ENCODE measurements at regions not wholly inside any gene's neighbourhood (a gene's known extent, or its start where the extent isn't known, plus 50 kb on each side); places are given as distances from the start of the nearest gene placed in this dataset.

DNA sequence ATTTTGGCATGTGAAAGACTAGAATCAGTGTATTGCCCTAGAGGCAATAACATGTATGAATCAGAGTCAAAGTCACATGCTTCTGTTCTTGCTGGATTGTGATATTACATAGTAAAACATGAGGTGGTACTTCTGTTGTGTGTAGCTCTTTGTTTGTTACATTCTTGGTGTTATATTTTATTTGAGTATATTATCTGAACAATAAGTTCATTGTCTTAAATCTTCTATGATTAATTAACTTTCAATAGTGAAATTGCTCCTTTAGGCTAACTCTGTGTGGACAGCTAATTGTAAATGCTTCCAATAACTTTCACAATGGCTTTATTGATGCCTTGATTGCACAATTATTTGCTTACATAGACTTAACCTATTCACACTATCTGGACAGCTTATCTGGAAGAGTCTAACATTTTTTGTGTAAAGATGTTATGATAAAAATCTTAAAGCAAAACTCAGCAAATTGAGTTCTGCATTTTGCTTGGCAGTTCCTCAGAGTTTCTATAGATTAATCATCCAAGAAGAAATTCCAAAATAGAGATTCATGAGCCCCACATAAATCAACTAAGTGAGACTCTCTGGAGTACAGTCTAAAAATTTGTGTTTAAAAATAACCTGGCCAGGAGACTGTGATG, 239.6 kb upstream of the TUSC1 start:
- ATAC-seq (no peak), DNase-seq (no peak)
- Mint-ChIP-seq H3K27me3 (ENCODE audit: low read depth) (no peaks in the 10 kb centered on the region), H3K9me3 (peaks cover 5% of the 10 kb centered on the region), H3K36me3 (ENCODE audit: insufficient read depth) (no peaks in the 10 kb centered on the region), H3K4me3 (no peak overlapping the region), H3K4me1 (ENCODE audit: low read depth) (no peaks in the 10 kb centered on the region)

DNA sequence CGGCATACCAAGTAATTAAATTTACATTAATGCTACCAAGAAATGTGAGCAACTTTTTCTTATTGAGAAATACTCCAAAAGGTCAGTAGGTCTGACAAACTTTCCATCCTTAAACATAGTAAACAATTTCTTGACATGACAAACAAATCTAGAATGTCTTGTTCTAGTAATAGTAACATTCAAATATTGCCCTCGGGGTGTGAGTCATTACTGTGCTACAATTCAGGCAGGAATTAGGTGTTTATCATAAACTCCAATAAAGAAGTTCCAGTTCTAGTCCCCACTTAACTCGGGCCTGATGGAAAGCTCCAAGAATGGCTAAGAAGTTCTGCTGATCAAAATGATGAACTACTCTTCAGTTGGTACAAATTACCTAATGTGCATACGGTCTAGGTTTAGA, 235.6 kb upstream of the TUSC1 start:
- Mint-ChIP-seq H3K4me3 (no peak overlapping the region), H3K27me3 (ENCODE audit: low read depth) (no peaks in the 10 kb centered on the region), H3K4me1 (ENCODE audit: low read depth) (no peaks in the 10 kb centered on the region), H3K9me3 (peaks cover 12% of the 10 kb centered on the region), H3K36me3 (ENCODE audit: insufficient read depth) (no peaks in the 10 kb centered on the region)
- no peak for ATAC-seq
- no peak for DNase-seq

DNA sequence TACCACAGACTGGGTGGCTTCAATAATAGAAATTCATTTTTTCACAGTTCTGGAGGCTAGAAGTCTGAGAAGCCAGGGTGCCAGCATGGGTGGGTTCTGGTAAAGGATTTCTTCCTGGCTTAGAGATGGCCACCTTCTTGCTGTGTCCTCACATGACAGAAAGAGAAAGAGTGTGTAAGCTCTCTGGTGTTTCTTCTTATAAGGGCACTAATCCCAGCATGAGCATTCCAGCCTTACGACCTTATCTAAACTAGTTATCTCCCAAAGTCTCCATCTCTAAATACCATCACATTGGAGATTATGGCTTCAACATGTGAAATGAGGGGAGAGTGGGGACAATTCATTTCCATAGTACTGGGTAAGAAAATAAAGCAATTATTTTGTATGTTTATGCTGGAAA, 226.5 kb upstream of the TUSC1 start:
- Mint-ChIP-seq H3K27me3 (ENCODE audit: low read depth) (no peaks in the 10 kb centered on the region), H3K36me3 (ENCODE audit: insufficient read depth) (no peaks in the 10 kb centered on the region), H3K4me1 (ENCODE audit: low read depth) (no peaks in the 10 kb centered on the region), H3K4me3 (no peak overlapping the region), H3K9me3 (peaks cover 20% of the 10 kb centered on the region)
- ATAC-seq (no peak), DNase-seq (no peak)

DNA sequence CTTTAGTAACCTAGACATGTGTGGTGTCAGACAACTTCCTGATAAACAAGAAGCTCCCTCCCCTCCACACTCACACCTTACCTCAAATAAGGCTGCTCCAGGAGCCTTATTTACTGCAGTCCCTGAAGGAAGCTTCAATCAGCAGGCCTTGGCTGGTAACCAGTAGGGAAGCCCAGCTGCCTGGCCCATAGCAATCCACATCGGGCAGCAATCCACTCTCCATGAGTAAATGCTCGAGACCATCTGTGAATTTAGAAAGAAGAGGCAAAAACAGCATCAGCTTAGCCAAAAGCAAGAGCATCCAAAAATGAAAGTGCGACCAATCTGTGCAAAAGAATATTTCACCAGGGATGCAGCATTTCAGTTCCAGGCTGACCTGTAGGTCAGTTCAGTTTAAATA, 213.3 kb upstream of the TUSC1 start:
- no peak overlapping the region for H3K4me3 Mint-ChIP-seq
- peaks cover 36% of the 10 kb centered on the region for H3K9me3 Mint-ChIP-seq
- ATAC-seq: no peak
- no peaks in the 10 kb centered on the region for H3K36me3 Mint-ChIP-seq (ENCODE audit: insufficient read depth)
- H3K4me1 Mint-ChIP-seq (ENCODE audit: low read depth): no peaks in the 10 kb centered on the region
- no peaks in the 10 kb centered on the region for H3K27me3 Mint-ChIP-seq (ENCODE audit: low read depth)
- no peak for DNase-seq

DNA sequence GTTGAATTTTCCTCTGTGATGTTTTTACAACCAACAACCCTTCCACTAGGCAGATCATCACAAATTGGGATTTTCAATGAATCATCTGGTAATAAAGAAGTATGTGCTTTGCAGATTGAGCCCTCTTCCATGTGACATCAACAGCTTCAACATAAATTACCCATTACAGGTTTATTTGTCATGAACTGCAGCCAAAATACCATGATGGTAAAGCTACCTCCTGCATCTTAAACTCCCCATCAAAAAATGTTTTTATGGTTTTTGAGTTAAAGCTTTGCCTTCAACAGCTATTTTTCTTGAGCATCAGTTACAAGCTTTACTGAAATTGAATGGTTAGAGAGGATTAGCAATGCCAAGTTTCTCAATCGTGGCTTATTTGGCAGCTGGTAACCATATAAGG, 211.4 kb upstream of the TUSC1 start:
- peaks cover 28% of the 10 kb centered on the region for H3K9me3 Mint-ChIP-seq
- no peak for ATAC-seq
- H3K4me1 Mint-ChIP-seq (ENCODE audit: low read depth): no peaks in the 10 kb centered on the region
- H3K4me3 Mint-ChIP-seq: no peak overlapping the region
- no peaks in the 10 kb centered on the region for H3K27me3 Mint-ChIP-seq (ENCODE audit: low read depth)
- DNase-seq: no peak
- H3K36me3 Mint-ChIP-seq (ENCODE audit: insufficient read depth): no peaks in the 10 kb centered on the region

DNA sequence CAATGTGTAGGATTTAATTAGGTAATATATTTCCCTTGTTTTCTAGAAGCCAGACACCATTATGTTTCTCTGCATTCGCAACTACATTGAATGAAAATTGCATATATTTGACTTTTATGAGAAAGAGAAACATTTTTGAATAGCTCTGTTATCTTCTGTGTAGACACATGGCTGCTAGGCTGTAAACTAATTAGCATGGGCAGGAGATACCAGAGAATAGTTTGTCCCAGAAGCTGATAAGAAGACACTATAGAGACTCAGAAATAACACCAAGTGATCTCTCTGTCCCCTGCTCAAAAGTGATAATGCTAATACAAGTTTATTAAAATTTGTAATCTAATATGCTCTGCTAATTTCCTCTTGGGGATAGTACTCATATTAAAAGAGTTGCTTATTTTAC, 198.0 kb upstream of the TUSC1 start:
- H3K36me3 Mint-ChIP-seq (ENCODE audit: insufficient read depth): no peaks in the 10 kb centered on the region
- H3K4me3 Mint-ChIP-seq: no peak overlapping the region
- ATAC-seq: no peak
- H3K27me3 Mint-ChIP-seq (ENCODE audit: low read depth): no peaks in the 10 kb centered on the region
- no peaks in the 10 kb centered on the region for H3K4me1 Mint-ChIP-seq (ENCODE audit: low read depth)
- peaks cover 26% of the 10 kb centered on the region for H3K9me3 Mint-ChIP-seq
- no peak for DNase-seq

DNA sequence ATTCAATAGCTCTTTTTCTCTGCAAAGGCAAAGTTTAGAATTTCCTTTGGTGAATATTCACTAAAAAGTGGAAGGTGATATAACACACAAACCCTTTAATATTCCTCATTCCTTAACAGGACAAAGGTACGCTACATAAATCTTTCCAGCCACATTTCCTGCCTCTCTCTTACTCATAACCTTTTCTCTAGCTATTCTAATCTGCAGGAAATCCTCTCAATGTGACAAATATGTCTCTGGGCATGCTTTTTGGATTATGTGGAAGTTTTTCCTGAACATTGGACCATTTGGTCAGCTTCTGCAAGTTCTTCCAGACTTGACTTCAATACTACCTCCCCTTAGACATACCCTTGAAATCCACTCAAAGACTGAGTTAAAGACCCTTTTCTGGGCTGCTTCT, 186.3 kb upstream of the TUSC1 start:
- H3K9me3 Mint-ChIP-seq: peaks cover 14% of the 10 kb centered on the region
- no peaks in the 10 kb centered on the region for H3K27me3 Mint-ChIP-seq (ENCODE audit: low read depth)
- ATAC-seq (no peak), DNase-seq (no peak)
- H3K36me3 Mint-ChIP-seq (ENCODE audit: insufficient read depth): no peaks in the 10 kb centered on the region
- no peaks in the 10 kb centered on the region for H3K4me1 Mint-ChIP-seq (ENCODE audit: low read depth)
- no peak overlapping the region for H3K4me3 Mint-ChIP-seq

DNA sequence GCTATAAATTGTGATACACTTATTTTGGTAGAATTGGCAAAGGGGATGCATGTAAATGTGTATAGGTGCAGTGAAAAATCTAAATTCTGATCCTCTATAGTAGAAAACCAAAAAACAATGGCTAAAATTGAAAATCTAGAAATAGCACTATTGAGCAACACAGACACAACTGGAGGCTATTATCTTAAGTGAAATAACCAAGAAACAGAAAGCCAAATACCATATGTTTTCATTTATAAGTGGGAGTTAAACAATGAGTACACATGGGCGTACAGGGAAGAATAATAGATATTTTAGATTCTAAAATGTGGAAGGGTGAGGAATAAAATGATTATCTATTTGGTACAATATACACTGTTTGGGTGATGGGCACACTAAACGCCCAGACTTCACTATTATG, 183.2 kb upstream of the TUSC1 start:
- no peaks in the 10 kb centered on the region for H3K36me3 Mint-ChIP-seq (ENCODE audit: insufficient read depth)
- DNase-seq (no peak), ATAC-seq (no peak)
- H3K4me3 Mint-ChIP-seq: no peak overlapping the region
- no peaks in the 10 kb centered on the region for H3K27me3 Mint-ChIP-seq (ENCODE audit: low read depth)
- peaks cover 19% of the 10 kb centered on the region for H3K9me3 Mint-ChIP-seq
- H3K4me1 Mint-ChIP-seq (ENCODE audit: low read depth): no peaks in the 10 kb centered on the region

DNA sequence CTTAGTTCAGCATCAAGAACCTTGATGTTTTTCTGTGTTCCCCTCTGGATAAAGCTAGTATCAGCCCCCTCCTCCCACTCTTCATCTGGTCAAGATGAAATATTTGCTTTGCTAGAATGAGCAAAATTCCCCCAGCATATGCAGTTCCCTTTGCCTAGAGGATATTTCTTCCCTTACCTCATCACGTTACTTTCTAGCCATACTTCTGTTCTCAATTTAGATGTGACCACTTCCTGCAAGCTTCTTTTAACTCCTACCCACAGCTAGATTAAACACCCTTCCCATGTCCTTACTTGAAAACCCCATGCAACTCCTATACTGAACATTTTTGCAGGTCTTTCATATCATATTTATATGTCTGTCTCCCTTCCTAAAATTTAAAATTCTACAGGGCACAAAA, 178.9 kb upstream of the TUSC1 start:
- Mint-ChIP-seq H3K36me3 (ENCODE audit: insufficient read depth) (no peaks in the 10 kb centered on the region), H3K27me3 (ENCODE audit: low read depth) (no peaks in the 10 kb centered on the region), H3K9me3 (peaks cover 7% of the 10 kb centered on the region), H3K4me1 (ENCODE audit: low read depth) (no peaks in the 10 kb centered on the region), H3K4me3 (no peak overlapping the region)
- ATAC-seq (no peak), DNase-seq (no peak)

DNA sequence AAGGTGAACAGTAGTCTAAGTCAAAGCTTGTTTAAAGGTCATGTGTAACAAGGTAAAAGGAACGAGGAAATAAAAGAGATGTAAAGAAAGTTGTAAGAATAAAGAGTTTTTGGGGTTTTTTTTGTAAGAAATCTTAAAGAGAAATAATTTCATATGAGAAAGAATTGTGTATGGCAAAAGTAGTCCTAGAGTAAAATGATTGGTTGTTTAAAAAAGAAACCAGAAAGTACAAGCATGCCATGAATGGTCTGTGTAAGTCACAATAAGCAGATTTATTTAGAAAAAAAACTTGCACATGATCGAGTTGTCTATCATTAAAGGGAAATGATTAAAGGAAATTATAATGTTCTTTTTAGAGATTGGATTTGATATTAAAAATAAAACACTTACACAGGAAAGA, 172.6 kb upstream of the TUSC1 start:
- H3K27me3 Mint-ChIP-seq (ENCODE audit: low read depth): no peaks in the 10 kb centered on the region
- no peaks in the 10 kb centered on the region for H3K36me3 Mint-ChIP-seq (ENCODE audit: insufficient read depth)
- DNase-seq: no peak
- ATAC-seq: no peak
- no peak overlapping the region for H3K4me3 Mint-ChIP-seq
- no peaks in the 10 kb centered on the region for H3K4me1 Mint-ChIP-seq (ENCODE audit: low read depth)
- peaks cover 5% of the 10 kb centered on the region for H3K9me3 Mint-ChIP-seq

DNA sequence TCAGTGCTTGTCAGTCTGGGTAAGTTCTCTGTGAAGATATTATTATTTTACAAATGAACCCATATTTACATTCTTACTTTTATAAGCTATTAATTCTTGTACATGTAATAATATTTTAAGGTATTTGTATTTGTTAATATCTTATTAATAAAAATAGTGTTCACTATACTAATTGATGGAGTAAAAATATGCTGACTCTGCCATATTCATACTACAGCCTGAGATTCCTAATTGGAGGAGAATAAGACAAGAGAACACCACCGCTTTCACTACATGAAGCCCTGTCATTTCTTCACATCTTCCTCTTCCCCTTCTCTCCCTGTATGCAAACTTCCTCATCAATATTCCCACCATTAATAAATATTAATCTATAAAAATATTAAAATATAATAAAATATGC, 167.6 kb upstream of the TUSC1 start:
- Mint-ChIP-seq H3K36me3 (ENCODE audit: insufficient read depth) (no peaks in the 10 kb centered on the region), H3K4me3 (no peak overlapping the region), H3K27me3 (ENCODE audit: low read depth) (no peaks in the 10 kb centered on the region), H3K9me3 (peaks cover 5% of the 10 kb centered on the region), H3K4me1 (ENCODE audit: low read depth) (no peaks in the 10 kb centered on the region)
- ATAC-seq (no peak), DNase-seq (no peak)

DNA sequence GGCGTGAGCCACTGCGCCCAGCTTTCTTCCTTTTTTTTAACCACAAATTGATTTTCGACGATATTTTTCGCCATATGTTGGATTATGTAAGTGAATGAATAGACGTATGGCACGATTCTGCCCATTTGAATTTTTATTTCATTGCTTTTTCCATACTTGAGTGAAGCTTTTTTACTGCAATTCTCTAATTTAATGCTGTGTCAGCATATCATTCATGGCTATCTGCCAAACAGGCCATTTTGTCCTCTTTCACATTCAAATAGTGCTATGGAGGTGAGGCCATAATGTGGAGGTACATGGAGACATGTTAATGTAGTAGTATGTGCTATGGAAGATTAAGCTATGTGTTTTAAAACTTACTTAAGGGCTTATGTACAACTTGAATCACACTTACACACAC, 152.1 kb upstream of the TUSC1 start:
- Mint-ChIP-seq H3K9me3 (peaks cover 28% of the 10 kb centered on the region), H3K27me3 (ENCODE audit: low read depth) (no peaks in the 10 kb centered on the region), H3K4me3 (no peak overlapping the region), H3K36me3 (ENCODE audit: insufficient read depth) (no peaks in the 10 kb centered on the region), H3K4me1 (ENCODE audit: low read depth) (no peaks in the 10 kb centered on the region)
- DNase-seq (no peak), ATAC-seq (no peak)

DNA sequence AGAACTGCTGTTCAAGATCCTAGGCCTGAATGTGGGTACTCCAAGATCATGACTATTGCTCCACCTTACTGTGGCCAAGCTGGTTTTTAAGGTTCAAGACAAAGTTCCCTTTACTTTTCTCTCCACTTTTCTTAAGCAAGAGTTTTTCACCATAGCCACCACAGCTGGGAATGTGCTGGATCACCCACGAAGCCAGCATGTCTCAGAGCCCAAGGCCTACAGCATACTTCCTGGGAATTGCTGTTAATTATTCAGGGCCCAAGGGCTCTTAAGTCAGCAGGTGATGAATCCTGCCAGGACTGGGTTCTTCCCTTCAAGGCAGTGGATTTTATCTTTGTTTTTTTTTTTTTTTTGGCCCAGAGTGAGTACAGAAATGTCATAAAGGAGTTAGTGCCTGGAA, 149.4 kb upstream of the TUSC1 start:
- Mint-ChIP-seq H3K36me3 (ENCODE audit: insufficient read depth) (no peaks in the 10 kb centered on the region), H3K9me3 (peaks cover 35% of the 10 kb centered on the region), H3K4me1 (ENCODE audit: low read depth) (no peaks in the 10 kb centered on the region), H3K4me3 (no peak overlapping the region), H3K27me3 (ENCODE audit: low read depth) (no peaks in the 10 kb centered on the region)
- ATAC-seq (no peak), DNase-seq (no peak)

DNA sequence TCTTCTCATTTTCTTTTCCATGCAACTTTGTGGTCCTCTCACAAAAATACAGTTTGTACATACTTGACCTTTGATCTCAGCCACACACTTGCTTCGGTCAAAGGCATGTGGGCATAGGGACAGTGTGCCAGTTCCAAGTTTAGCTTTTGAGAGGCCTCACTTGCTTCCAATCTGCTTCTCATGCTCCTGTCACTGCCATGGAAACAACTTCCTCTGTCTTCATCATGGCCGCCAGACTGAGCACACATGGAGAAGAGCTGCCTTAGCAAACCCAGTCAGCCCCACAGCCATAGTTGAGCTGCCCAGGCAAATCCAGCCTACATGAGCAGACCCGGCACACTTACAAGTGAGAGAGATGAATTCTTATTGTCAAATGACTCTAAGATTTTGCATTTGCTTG, 138.2 kb upstream of the TUSC1 start:
- Mint-ChIP-seq H3K36me3 (ENCODE audit: insufficient read depth) (no peaks in the 10 kb centered on the region), H3K4me1 (ENCODE audit: low read depth) (no peaks in the 10 kb centered on the region), H3K9me3 (peaks cover 15% of the 10 kb centered on the region), H3K27me3 (ENCODE audit: low read depth) (no peaks in the 10 kb centered on the region), H3K4me3 (no peak overlapping the region)
- ATAC-seq: no peak
- DNase-seq: no peak

DNA sequence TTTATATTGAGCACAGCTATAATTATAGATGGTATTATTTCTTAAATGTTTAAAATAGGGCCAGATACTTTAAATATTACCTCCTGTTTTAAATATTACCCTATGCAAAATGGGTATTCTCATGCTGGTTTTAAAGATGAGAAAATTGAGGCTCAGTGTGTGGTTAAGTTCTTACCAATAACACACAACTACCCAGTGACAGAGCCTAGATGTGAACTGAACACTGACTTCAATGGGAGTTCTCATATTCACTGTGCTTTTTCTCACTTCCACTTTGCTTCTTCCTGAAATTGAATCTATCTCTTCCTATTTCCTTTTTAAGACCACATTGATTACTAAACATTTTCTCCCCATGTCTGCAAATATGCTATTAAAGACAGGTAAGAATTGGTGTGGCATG, 135.8 kb upstream of the TUSC1 start:
- Mint-ChIP-seq H3K4me1 (ENCODE audit: low read depth) (no peaks in the 10 kb centered on the region), H3K9me3 (peaks cover 13% of the 10 kb centered on the region), H3K4me3 (no peak overlapping the region), H3K36me3 (ENCODE audit: insufficient read depth) (no peaks in the 10 kb centered on the region), H3K27me3 (ENCODE audit: low read depth) (no peaks in the 10 kb centered on the region)
- DNase-seq (no peak), ATAC-seq (no peak)

DNA sequence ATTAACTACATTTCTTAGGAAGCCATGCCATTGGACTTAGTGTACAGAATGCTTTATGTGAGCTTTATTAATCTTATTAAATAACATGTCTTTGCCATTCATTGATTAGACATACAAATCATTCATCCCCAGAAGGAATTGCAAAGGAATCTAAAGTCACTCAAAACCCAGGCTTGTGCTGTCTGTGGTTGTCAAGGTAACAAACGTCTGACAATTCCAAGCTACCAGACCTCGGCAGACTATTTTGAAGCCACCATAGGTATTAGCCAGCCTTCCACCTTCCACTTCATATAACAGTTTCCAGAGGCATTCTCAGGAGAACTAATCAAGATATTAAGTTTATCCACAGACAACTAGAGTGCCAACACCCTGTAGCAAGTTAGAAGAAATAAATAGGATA, 135.2 kb upstream of the TUSC1 start:
- no peak overlapping the region for H3K4me3 Mint-ChIP-seq
- DNase-seq (no peak), ATAC-seq (no peak)
- no peaks in the 10 kb centered on the region for H3K4me1 Mint-ChIP-seq (ENCODE audit: low read depth)
- H3K36me3 Mint-ChIP-seq (ENCODE audit: insufficient read depth): no peaks in the 10 kb centered on the region
- no peaks in the 10 kb centered on the region for H3K27me3 Mint-ChIP-seq (ENCODE audit: low read depth)
- peaks cover 16% of the 10 kb centered on the region for H3K9me3 Mint-ChIP-seq

Measured in activated T-cell treated with anti-CD3 and anti-CD28 coated beads, Interleukin-2, amount 50 U/mL, for 4 hours (primary cell).